NCI-H446 (cell line): ENCODE measurements at regions not wholly inside any gene's neighbourhood (a gene's known extent, or its start where the extent isn't known, plus 50 kb on each side); places are given as distances from the start of the nearest gene placed in this dataset.
"Not testable (repeated sequence)": the region's sequence is repeated elsewhere in the genome, so short reads cannot be mapped to it uniquely, and the experiment has no call there.

ENCODE experiments used
- DNase-seq, 2 experiments: peaks; one replicate each; lab custom pipeline; 2025; lab: John Stamatoyannopoulos, UW

GRCh38 chr9:73866451-73866850 is 630.7 kb upstream of the RORB start:
- DNase-seq = no peak

GRCh38 chr9:73869264-73869663 is 627.9 kb upstream of the RORB start:
- no peak for DNase-seq

- DNase-seq = no peak
Measured at GRCh38 chr9:73871636-73872035, 625.5 kb upstream of the RORB start.

GRCh38 chr9:73872701-73873100 is 624.4 kb upstream of the RORB start:
- DNase-seq = no peak

- DNase-seq = no peak
Measured at GRCh38 chr9:73880101-73880500, 617.0 kb upstream of the RORB start.

GRCh38 chr9:73889023-73889422 is 608.1 kb upstream of the RORB start:
- no peak for DNase-seq

GRCh38 chr9:73890685-73891277 is 606.4 kb upstream of the RORB start:
- no peak for DNase-seq

- no peak for DNase-seq
Measured at GRCh38 chr9:73892335-73892734, 604.8 kb upstream of the RORB start.

- DNase-seq = no peak
Measured at GRCh38 chr9:73893230-73893629, 603.9 kb upstream of the RORB start.

- DNase-seq = no peak
Measured at GRCh38 chr9:73896061-73896460, 601.1 kb upstream of the RORB start.

GRCh38 chr9:73906671-73907070 is 590.5 kb upstream of the RORB start:
- no peak for DNase-seq

GRCh38 chr9:73911804-73912203 is 585.3 kb upstream of the RORB start:
- DNase-seq = no peak

GRCh38 chr9:73916016-73916673 is 581.0 kb upstream of the RORB start:
- no peak for DNase-seq

GRCh38 chr9:73919712-73920111 is 577.4 kb upstream of the RORB start:
- no peak for DNase-seq

- DNase-seq = no peak
Measured at GRCh38 chr9:73923796-73924195, 573.3 kb upstream of the RORB start.

- no peak for DNase-seq
Measured at GRCh38 chr9:73951147-73951546, 546.0 kb upstream of the RORB start.

- no peak for DNase-seq
Measured at GRCh38 chr9:73962792-73963191, 534.3 kb upstream of the RORB start.

- no peak for DNase-seq
Measured at GRCh38 chr9:73969936-73970335, 527.2 kb upstream of the RORB start.

- DNase-seq = not testable (repeated sequence)
Measured at GRCh38 chr9:73976424-73976823, 520.7 kb upstream of the RORB start.

GRCh38 chr9:73979894-73980264 is 517.3 kb upstream of the RORB start:
- no peak for DNase-seq

- no peak for DNase-seq
Measured at GRCh38 chr9:73980754-73981153, 516.4 kb upstream of the RORB start.

- no peak for DNase-seq
Measured at GRCh38 chr9:73981405-73981804, 515.7 kb upstream of the RORB start.

- DNase-seq = no peak
Measured at GRCh38 chr9:73995836-73996235, 501.3 kb upstream of the RORB start.

- DNase-seq = no peak
Measured at GRCh38 chr9:73996844-73997243, 500.3 kb upstream of the RORB start.
